HCT116 (cell line): ENCODE measurements at regions not wholly inside any gene's neighbourhood (a gene's known extent, or its start where the extent isn't known, plus 50 kb on each side); places are given as distances from the start of the nearest gene placed in this dataset.

Source experiments
- ATAC-seq: fragments of 200-7000 bp; cut with Tn5 transposase; 2 replicates; pipeline ENCODE4 v1.9.1; 2020; ENCODE audit warnings: mild to moderate bottlenecking, moderate library complexity
- BruUV-seq: library from RNA; stranded (reverse); fragments of 400-500 nt; replicated peaks from 2 replicates; lab custom pipeline; 2021; lab: Mats Ljungman, UMichigan
- CTCF ChIA-PET: fragments of 300-600 bp; sonication (Branson Sonifier 250); formaldehyde crosslinking; loops from one replicate; lab custom pipeline; 2021; ENCODE audit warnings: antibody characterized with exemption; lab: Charles Lee
- POLR2A ChIA-PET: fragments of 300-600, 350-600 bp; sonication (Branson Sonifier 250); formaldehyde crosslinking; loops from one replicate; lab custom pipeline; 2021; ENCODE audit warnings: antibody characterized with exemption; lab: Charles Lee
- RAD21 ChIA-PET, 2 experiments: fragments of 300-600 bp; sonication (Branson Sonifier 250); formaldehyde crosslinking; loops; one replicate each; lab custom pipeline; 2023; ENCODE audit warnings: low total read pairs in 2 of 2; ENCODE audit not compliant: uncharacterized antibody in 2 of 2, unreplicated experiment in 2 of 2, low non-redundant PET in 1 of 2; lab: Charles Lee
- DNase-seq: peaks from one replicate; pipeline ENCODE4 v3.0.0-alpha.2; 2010; ENCODE audit warnings: low read depth, low spot score
- H2AFZ ChIP-seq: fragments of 200-600 bp; shearing (Covaris generic), sonication (generic); 2 replicates; pipeline ENCODE4 v1.6.1; 2017; ENCODE audit warnings: low read depth, mixed run types, mixed read lengths, antibody characterized with exemption, low read length; ENCODE audit not compliant: poor library complexity, severe bottlenecking
- H3K27ac ChIP-seq: 2 replicates; pipeline ENCODE4 v1.5.1; 2012; ENCODE audit warnings: low read depth, low read length
- H3K27me3 ChIP-seq: fragments of 200-600 bp; sonication (generic); 2 replicates; pipeline ENCODE4 v1.6.1; 2016; ENCODE audit warnings: mixed run types, low read length, mixed read lengths; ENCODE audit not compliant: insufficient read depth
- H3K36me3 ChIP-seq, 2 experiments: fragments of 200-500 bp in 1 of 2; fragments of 200-600 bp in 1 of 2; sonication (Bioruptor generic) in 1 of 2; sonication (generic) in 1 of 2; 2 replicates each; pipeline versions ENCODE4 v1.5.1 to v1.6.1; 2014 to 2016; ENCODE audit warnings: low read length in 2 of 2, inconsistent platforms in 1 of 2, mixed read lengths in 1 of 2, mixed run types in 1 of 2; ENCODE audit not compliant: insufficient read depth in 2 of 2, control insufficient read depth in 1 of 2
- H3K4me1 ChIP-seq, 2 experiments: fragments of 200-600 bp in 1 of 2; sonication (generic) in 1 of 2; 2 replicates each; pipeline versions ENCODE4 v1.5.1 to v1.6.1; 2012 to 2017; ENCODE audit warnings: low read length in 2 of 2, inconsistent platforms in 1 of 2, mild to moderate bottlenecking in 1 of 2, mixed read lengths in 1 of 2, mixed run types in 1 of 2, moderate library complexity in 1 of 2; ENCODE audit not compliant: insufficient read depth in 2 of 2, control insufficient read depth in 1 of 2
- H3K4me2 ChIP-seq: fragments of 200-600 bp; sonication (generic); 2 replicates; pipeline ENCODE4 v1.6.1; 2017; ENCODE audit warnings: mixed run types, low read length, mixed read lengths
- H3K4me3 ChIP-seq, 2 experiments: fragments of 200-600 bp in 1 of 2; sonication (generic) in 1 of 2; replicated peaks in 1 of 2; 2 replicates each; pipeline ENCODE4 v1.5.1; 2011 to 2016; ENCODE audit warnings: low read length in 2 of 2, control low read depth in 1 of 2, low read depth in 1 of 2, mild to moderate bottlenecking in 1 of 2, mixed read lengths in 1 of 2, mixed run types in 1 of 2
- H3K79me2 ChIP-seq: fragments of 200-600 bp; sonication (generic); 2 replicates; pipeline ENCODE4 v1.6.1; 2017; ENCODE audit warnings: mild to moderate bottlenecking, mixed run types, low read length, moderate library complexity, mixed read lengths; ENCODE audit not compliant: insufficient read depth
- H3K9ac ChIP-seq: fragments of 200-600 bp; sonication (generic); 2 replicates; pipeline ENCODE4 v1.6.1; 2016; ENCODE audit warnings: low read length, mixed read lengths
- H3K9me2 ChIP-seq: fragments of 200-600 bp; sonication (generic), shearing (Covaris generic); 2 replicates; pipeline ENCODE4 v1.6.1; 2017; ENCODE audit warnings: mixed run types, mild to moderate bottlenecking, moderate library complexity; ENCODE audit not compliant: insufficient read depth
- H3K9me3 ChIP-seq, 2 experiments: fragments of 200-500 bp in 1 of 2; fragments of 200-600 bp in 1 of 2; sonication (Bioruptor generic) in 1 of 2; sonication (generic) in 1 of 2; 2 replicates each; pipeline ENCODE4 v1.6.1; 2014 to 2017; ENCODE audit warnings: low read length in 2 of 2, mixed read lengths in 2 of 2, inconsistent platforms in 1 of 2, low read depth in 1 of 2, mild to moderate bottlenecking in 1 of 2, mixed run types in 1 of 2, moderate library complexity in 1 of 2; ENCODE audit not compliant: control insufficient read depth in 1 of 2, insufficient read depth in 1 of 2
- H4K20me1 ChIP-seq: fragments of 200-600 bp; sonication (generic), shearing (Covaris generic); 2 replicates; pipeline ENCODE4 v1.6.1; 2017; ENCODE audit warnings: mixed run types, mild to moderate bottlenecking, moderate library complexity; ENCODE audit not compliant: insufficient read depth
- FOSL1 ChIP-seq: IDR thresholded peaks from 2 replicates; pipeline ENCODE4 v1.6.1; 2012; ENCODE audit warnings: low read depth
- JUND ChIP-seq: IDR thresholded peaks from 2 replicates; pipeline ENCODE4 v1.6.1; 2012
- POLR2A ChIP-seq: IDR thresholded peaks from 2 replicates; pipeline ENCODE4 v1.7.0; 2011; ENCODE audit warnings: borderline replicate concordance; ENCODE audit not compliant: insufficient read depth, insufficient read length; ENCODE audit errors: extremely low read depth
- POLR2AphosphoS5 ChIP-seq: IDR thresholded peaks from 2 replicates; pipeline ENCODE4 v1.6.1; 2011; ENCODE audit warnings: mild to moderate bottlenecking, low read depth, low read length, moderate library complexity
- SP1 ChIP-seq: IDR thresholded peaks from 2 replicates; pipeline ENCODE4 v1.6.1; 2012; ENCODE audit warnings: low read depth
- TCF7L2 ChIP-seq: IDR thresholded peaks from 2 replicates; pipeline ENCODE4 v1.7.0; 2011; ENCODE audit warnings: borderline replicate concordance, inconsistent platforms; ENCODE audit not compliant: insufficient read depth, insufficient read length; ENCODE audit errors: extremely low read depth
- ZNF274 ChIP-seq: fragments of 200-500 bp; sonication (Bioruptor generic); IDR thresholded peaks from 2 replicates; pipeline ENCODE4 v1.6.1; 2014; ENCODE audit warnings: mild to moderate bottlenecking, low read depth, low read length, inconsistent platforms
- intact Hi-C: fragments of 100-400 bp; cut with micrococcal nuclease; formaldehyde crosslinking; loops from 2 replicates; pipeline ENCODE4 v1.10.0; 2022
- TF ChIP-seq, protein P1 (sequence below): IDR thresholded peaks from 2 replicates; pipeline ENCODE4 v1.6.1; 2012
- TF ChIP-seq, protein P2 (sequence below): IDR thresholded peaks from 2 replicates; pipeline ENCODE4 v1.6.1; 2011; ENCODE audit warnings: mild to moderate bottlenecking, low read length, moderate library complexity; ENCODE audit not compliant: insufficient replicate concordance; ENCODE audit errors: extremely low read depth

DNA sequence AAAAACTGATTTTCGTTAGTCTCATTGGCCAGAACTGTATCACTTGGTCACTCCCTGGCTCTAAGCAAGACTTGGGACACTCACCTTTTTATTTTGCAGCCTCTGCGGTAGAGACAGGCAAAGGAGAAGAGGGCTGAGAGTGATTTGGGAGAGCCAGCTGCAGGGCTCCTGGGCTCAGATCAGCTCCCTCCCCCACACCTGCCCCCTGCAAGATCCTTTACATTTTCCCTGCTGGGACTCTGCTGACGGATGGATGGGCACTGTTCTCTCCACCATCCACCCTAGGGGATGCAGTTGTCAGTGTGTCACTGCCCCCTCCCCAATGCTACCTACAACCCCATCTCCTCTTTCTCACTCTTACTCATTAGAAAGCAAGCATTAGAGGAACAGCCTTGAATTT is 301.1 kb upstream of the KAZN start:
- H3K27ac ChIP-seq, result no peak overlapping the region
- no peak for ATAC-seq
- RAD21 ChIA-PET, result no interaction called here
- no peaks in the 10 kb centered on the region for H3K9me3 ChIP-seq
- intact Hi-C loops, result no loop called here
- CTCF ChIA-PET, result no interaction called here
- H3K36me3 ChIP-seq, result no peaks in the 10 kb centered on the region
- no peak for DNase-seq
- POLR2A ChIA-PET, result no interaction called here
- TF ChIP-seq POLR2A, result no peak
- TF ChIP-seq, protein P1, sequence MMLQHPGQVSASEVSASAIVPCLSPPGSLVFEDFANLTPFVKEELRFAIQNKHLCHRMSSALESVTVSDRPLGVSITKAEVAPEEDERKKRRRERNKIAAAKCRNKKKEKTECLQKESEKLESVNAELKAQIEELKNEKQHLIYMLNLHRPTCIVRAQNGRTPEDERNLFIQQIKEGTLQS, result no peak
- TF ChIP-seq JUND, result no peak
- no peak for TF ChIP-seq FOSL1
- no peak for TF ChIP-seq TCF7L2
- no peak for TF ChIP-seq ZNF274
- TF ChIP-seq, all 23 proteins: peak for 0
- Histone ChIP-seq H3K9me2 (no peaks in the 10 kb centered on the region), H3K9ac (no peak overlapping the region), H3K79me2 (no peaks in the 10 kb centered on the region), H4K20me1 (no peaks in the 10 kb centered on the region), H3K4me1 (no peaks in the 10 kb centered on the region), H3K27me3 (peaks cover 16% of the 10 kb centered on the region; the same call in 1 of the 2 replicates), H3K4me2 (no peak overlapping the region), H3K4me3 (no peak overlapping the region), H2AFZ (no peak overlapping the region)
- BruUV-seq, result no TSS peak

DNA sequence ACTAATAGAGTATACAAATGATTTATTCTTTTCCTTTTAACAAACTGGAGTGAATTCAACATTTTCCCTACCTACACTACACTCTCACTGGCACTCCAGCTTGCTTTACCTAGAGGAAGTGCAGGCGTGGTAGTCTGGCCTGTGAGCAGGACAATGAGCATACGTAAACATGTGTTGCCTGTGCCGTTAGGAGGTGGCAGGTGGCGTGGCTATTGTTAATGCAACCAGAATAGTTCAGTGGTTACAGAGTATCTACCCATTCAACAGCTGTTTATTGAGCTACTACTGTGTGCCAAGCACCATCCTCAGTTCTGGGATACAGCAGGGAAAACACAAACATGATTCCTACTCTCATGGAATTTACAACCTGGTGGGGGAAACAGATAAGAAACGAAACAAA is 299.7 kb upstream of the KAZN start:
- Histone ChIP-seq H3K36me3 (no peaks in the 10 kb centered on the region), H3K27me3 (peaks cover 19% of the 10 kb centered on the region; the same call in 1 of the 2 replicates), H3K4me3 (no peak overlapping the region), H3K9me2 (no peaks in the 10 kb centered on the region), H4K20me1 (no peaks in the 10 kb centered on the region), H2AFZ (no peak overlapping the region), H3K4me2 (no peak overlapping the region), H3K9ac (no peak overlapping the region), H3K79me2 (no peaks in the 10 kb centered on the region), H3K4me1 (no peaks in the 10 kb centered on the region), H3K9me3 (no peaks in the 10 kb centered on the region), H3K27ac (no peak overlapping the region)
- ChIA-PET CTCF (no interaction called here), RAD21 (no interaction called here), POLR2A (no interaction called here)
- TF ChIP-seq, protein P2, sequence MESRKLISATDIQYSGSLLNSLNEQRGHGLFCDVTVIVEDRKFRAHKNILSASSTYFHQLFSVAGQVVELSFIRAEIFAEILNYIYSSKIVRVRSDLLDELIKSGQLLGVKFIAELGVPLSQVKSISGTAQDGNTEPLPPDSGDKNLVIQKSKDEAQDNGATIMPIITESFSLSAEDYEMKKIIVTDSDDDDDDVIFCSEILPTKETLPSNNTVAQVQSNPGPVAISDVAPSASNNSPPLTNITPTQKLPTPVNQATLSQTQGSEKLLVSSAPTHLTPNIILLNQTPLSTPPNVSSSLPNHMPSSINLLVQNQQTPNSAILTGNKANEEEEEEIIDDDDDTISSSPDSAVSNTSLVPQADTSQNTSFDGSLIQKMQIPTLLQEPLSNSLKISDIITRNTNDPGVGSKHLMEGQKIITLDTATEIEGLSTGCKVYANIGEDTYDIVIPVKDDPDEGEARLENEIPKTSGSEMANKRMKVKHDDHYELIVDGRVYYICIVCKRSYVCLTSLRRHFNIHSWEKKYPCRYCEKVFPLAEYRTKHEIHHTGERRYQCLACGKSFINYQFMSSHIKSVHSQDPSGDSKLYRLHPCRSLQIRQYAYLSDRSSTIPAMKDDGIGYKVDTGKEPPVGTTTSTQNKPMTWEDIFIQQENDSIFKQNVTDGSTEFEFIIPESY, result no peak
- TF ChIP-seq SP1 (no peak), ZNF274 (no peak), POLR2A (no peak), POLR2AphosphoS5 (no peak)
- ATAC-seq (no peak), DNase-seq (no peak)
- intact Hi-C loops, result no loop called here
- no TSS peak for BruUV-seq
